Dedifferentiated amniotic fluid mesenchymal stem cell (primary cell): ENCODE measurements at regions not wholly inside any gene's neighbourhood (a gene's known extent, or its start where the extent isn't known, plus 50 kb on each side); places are given as distances from the start of the nearest gene placed in this dataset.

Experiments
- DNase-seq: peaks from one replicate; pipeline ENCODE4 v3.0.0-alpha.2; 2016; ENCODE audit errors: extremely low spot score

DNA sequence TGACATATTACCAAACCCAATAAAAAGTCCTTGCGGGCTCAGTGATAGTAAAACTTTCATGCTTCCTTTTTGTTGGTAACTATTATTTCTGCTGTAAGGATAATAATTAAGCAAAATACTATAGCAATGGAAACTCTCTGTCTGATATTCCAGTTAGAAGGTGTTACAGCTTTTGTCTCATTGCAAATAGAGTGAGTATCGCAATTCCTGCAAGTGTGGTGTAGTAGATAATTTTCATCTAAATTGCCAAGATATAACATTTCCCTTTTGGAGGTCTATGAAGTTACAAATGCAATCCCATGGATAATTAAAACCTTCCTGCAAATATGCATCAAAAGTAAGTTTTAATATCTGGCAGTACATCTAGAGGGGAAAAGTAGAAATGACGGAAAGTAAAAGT is 88.7 kb upstream of the CD93 start:
- DNase-seq, result no peak

GRCh38 chr20:23167431-23167830 is 81.3 kb upstream of the CD93 start:
- DNase-seq, result no peak

DNA sequence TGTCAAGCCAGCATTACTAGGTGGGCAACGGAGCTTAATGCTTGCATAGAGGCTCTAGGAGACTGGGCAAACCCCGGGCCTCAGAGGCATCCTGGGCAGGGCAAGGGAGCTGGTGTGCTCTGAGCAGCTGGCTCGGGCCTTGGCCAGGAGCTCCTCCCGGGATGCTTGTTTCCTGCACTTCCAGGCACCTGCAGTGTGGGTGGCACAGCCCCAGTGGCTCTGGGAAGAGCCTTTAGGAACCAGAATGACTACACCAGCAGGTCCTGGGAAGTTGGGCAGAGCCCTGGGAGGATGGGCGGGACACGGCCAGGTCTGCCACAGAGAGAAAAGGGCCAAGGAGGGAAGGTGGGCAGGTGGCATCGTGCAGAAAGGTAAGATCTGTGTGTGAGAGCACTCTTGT is 80.4 kb upstream of the CD93 start:
- no peak for DNase-seq

DNA sequence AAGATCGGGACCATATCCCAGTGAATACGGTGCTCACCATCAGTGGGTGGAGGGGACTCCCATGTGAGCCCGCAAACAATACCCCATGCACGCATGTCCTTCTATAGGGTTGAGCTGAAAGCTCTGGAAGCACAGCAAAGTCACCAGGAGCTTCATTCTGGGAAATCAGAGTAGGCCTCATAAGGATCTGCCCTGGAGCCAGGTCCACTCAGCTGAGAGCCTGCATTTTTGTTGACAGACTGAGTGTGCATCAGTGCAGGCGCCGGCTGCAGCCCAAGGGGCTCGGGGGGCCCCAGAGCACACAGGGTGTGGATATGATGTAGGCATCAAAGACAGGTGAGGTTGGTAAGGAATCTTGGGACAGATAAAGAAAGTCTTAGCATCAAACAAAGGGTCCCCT is 79.8 kb upstream of the CD93 start:
- no peak for DNase-seq

DNA sequence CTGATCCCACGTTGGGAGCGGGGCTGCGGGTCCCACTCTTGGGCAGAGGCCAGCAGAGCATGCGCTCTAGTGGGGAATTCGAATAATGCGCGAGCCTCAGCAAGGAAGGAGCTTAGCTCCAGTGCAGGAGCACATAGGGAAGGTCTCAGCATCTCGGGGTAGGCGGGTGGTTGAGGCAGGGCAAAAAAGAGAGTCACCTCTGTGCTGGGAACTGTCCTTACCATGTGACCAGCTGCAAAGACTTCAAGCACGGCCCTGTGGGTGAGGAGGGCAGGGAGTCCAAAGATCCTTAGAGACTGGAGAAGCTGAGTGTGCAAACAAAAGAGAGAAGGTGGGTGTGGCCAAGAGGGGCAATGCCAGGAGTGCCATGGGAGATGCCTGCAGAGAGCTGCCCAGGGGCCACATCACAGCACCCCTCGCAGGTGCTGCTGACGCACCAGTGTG is 79.2 kb upstream of the CD93 start:
- no peak for DNase-seq

- DNase-seq, result no peak
Observed at GRCh38 chr20:23164176-23164601, 78.1 kb upstream of the CD93 start.

GRCh38 chr20:23163562-23163961 is 77.4 kb upstream of the CD93 start:
- DNase-seq, result no peak

GRCh38 chr20:23162887-23163286 is 76.8 kb upstream of the CD93 start:
- no peak for DNase-seq

DNA sequence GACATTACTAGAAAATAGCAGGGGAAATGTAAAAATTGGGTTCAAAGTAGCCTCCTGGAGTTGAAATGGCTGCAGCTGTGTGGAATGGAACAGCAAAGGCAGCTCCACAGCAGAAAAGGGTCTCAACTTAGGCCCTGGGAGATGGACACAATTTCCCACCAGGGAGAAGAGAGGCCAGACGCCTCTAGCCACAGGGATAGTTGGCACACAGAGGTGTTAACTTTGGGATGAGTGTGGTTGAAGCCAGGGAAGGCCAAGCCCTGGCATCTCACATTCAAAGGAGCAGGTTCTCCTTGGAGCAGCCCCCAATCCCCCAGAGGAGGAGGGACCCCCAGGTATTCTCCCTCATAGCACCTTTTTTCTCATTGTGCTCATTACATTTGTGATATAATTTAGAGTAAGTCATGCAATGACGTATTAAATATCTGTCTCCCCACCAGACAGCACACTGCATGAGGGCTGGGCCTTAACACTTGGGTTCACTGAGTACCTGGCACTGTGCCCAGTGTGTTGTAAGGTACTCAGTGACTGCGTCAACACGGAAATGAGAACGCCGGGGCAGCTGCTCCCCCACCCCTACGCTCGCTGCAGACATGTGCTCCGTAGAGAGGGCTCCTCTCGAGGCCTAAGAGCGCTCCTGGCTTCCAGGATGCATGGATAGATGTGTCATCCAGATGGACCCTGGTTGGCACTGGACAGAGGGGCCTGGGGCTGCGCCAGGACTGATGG is 76.0 kb upstream of the CD93 start:
- DNase-seq, result no peak

DNA sequence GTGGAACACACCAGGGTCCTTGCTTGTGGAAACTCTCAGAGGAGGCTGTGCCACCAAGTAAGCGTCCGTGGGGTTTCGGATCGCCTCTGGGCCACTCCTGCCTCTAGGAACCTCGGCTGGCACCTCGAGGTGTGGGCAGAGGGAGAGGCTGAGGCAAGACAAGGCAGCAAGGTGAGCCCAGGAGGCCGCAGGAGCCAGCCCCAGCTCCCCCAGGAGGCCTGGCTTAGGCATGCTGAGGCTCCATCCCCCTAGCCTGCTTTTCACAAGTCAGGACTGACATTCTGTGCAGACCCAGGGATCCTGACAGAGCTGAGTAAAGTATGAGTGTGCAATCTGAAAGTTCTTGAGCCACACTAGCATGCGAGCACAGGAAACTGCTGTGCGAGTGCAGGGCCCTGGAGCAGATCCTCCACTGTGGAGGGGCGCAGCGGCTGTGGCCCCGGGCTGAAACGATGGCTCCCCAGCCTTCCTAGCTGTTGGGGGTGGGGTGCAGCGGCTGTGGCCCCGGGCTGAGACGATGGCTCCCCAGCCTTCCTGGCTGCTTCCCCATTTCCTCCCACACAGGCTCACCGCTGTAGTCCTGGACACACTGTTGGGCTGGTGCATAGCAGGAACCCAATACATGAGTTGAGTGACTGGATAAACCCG is 75.2 kb upstream of the CD93 start:
- no peak for DNase-seq

DNA sequence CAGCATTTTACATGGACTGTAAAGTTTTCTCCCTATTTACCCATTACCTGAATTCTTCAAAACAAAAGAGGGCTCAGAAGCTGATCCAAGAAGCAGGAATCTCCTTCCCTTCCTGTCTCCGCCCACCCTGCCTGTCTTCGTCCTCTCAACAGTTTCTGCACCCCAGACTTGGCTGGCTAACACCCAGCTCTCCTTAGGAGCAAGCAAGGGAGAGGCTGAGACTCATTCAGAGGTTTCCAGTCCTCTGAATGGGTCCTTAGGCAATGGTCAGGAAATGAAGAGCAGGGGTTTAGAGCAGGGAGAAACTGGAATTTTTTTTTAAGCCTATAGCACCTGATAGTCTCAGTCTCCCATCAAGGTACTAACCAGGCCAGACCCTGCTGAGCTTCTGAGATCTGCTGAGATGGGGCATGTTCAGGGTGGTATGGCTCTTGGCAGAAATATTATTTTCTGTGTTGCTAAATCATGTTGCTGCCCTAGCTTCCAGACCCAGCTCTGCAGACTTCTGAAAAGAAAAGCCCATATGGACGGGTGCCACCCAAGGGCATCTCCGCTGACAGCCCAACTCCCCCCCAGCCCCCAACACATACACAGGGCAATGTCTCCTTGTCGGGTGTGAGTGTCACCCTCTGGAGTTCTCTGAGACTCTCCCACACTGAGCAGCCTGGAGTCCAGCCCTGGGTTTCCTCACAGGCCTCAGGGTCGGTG is 74.6 kb upstream of the CD93 start:
- no peak for DNase-seq

DNA sequence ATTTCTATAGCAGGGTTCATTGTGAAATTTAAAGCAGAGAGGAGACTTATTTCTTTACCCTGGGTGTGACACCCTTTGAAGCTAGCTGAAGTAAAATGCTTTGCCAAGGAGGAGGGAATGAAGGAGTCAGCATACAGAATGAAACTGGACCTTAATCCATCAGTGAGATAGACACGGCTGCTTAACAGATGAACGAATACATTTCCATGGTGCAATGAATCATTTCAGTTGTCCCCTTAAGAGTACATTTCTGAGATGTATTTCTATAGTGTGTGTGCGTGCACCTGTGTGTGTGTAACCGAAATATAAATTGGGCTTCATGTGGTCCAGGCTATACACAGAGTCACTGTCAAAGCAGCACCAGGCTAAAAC is 73.8 kb upstream of the CD93 start:
- DNase-seq, result no peak

- no peak for DNase-seq
Observed at GRCh38 chr20:23159256-23159946, 73.3 kb upstream of the CD93 start.

DNA sequence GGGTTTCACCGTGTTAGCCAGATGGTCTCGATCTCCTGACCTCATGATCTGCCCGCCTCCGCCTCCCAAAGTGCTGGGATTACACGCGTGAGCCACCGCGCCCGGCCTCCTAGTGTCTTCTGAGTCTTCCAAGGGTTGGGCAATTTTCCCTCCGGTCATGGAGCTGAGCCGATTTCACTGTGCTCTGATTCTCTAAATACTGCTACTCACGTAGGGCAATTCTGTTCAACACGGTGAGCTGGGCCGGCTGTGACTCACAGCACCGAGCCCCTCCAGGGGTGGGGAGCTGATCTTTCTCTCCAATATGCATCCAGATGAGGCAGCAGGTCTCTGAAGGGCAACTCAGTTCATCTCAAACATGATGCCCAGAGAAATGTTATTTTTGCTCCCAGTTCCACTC is 71.6 kb upstream of the CD93 start:
- no peak for DNase-seq

DNA sequence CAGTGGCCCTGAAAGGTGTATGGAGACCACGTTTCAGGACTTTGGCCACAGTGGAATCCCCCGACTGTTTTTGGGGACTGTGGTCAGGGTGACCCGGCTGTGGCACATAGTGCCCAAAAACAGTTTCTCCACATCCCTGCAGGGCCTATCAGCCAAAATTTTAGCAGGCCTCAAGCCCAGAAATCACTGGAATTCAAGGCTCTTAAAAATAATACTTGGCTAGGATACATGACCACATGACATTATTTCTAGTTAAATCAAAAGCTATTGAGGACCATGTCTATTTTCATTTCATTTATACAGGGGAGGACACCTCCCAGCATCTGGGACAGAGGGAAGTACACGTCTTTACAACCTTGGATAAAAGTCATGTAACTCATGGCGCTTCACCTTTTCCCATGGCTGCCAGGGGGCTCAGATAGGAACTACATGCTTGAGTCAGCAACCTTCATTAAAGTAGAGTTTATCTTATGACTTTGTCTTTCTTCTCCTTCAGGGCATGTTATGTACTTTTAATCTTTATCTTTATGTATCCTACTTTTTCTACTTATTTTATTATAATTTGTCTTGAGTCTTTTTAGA is 70.8 kb upstream of the CD93 start:
- no peak for DNase-seq

DNA sequence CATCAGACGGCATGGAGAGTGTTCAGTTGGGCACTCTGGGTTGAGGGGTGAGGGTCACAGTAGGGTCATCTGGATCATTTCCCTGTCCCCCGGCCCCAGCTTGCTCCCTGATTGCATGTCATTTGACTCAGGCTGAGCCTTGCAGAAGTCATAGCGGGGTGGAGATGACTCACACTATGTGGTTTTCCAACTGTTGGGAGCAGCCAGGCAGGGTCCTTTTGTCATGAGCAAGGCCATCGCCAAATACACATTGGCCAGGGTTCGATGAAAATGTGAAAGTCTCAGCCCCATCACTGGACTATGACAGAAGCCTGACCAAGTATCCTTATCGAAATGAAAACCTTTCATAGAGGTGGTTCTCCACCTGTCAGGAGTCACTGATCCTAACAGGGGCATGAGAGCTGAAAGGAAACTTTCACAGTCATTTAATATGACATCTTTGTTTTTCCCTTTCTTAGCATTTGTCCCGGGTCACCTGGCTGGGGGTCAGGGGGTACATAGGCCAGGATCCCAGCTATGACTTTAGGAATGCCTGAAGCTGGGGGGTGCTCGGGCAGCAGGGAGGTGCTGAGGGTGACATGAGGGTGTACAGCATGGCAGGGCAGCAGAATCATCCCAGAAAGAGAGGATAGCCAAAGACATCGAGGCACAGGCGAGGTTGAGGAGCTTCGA is 70.2 kb upstream of the CD93 start:
- DNase-seq, result peak; percentile 50

GRCh38 chr20:23155141-23155590 is 69.0 kb upstream of the CD93 start:
- no peak for DNase-seq

- DNase-seq, result no peak
Observed at GRCh38 chr20:23153696-23154341, 67.7 kb upstream of the CD93 start.

DNA sequence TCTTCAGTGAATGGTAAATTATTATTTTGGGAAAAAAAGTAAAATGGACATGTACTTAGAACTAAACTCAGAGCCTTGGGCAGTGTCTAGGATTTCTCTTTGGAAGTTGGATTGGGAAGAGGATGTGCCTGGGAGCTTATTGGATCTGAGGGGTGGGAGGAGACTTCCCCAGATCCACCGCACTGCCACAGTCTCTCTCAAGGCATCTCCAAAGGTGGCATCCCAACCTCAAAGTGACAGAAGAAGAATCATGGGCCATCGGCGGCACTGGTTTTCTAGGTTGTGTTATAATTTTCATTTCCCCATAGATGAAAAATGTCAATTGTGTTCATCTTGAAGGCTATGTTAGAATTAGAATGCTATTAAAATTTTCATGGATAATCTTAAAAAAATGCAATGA is 66.8 kb upstream of the CD93 start:
- DNase-seq, result no peak

GRCh38 chr20:23152308-23152892 is 66.3 kb upstream of the CD93 start:
- DNase-seq, result peak; percentile 22

- DNase-seq, result no peak
Observed at GRCh38 chr20:23151885-23152284, 65.8 kb upstream of the CD93 start.
